ENCODE measurements at regions not wholly inside any gene's neighbourhood (a gene's known extent, or its start where the extent isn't known, plus 50 kb on each side); places are given as distances from the start of the nearest gene placed in this dataset.

- Mint-ChIP-seq H3K4me1 (peaks cover 15% of the 10 kb centered on the region), H3K36me3 (no peaks in the 10 kb centered on the region), H3K27ac (no peak overlapping the region), H3K27me3 (ENCODE audit: low read depth) (peaks cover 6% of the 10 kb centered on the region), H3K9me3 (peaks cover 10% of the 10 kb centered on the region), H3K4me3 (no peak overlapping the region)
- ChIA-PET POLR2A (no interaction called here), CTCF (interaction anchor here (0.7 to 1.3 kb wide), 3 partner anchors 29 to 127 kb away, joined by 3 to 5 read pairs (median 3); no protein-coding TSS in a partner anchor)
- DNase-seq (ENCODE audit: low spot score) = no peak
- ATAC-seq = no peak
- TF ChIP-seq SP1 (CRISPR knock-in tag; conservative IDR thresholded peaks at IDR 0.05) (no peak), HMGXB4 (CRISPR knock-in tag; IDR thresholded peaks at IDR 0.05) (no peak), FOXJ3 (CRISPR knock-in tag; IDR thresholded peaks at IDR 0.05; ENCODE audit: borderline replicate concordance) (no peak), E2F4 (CRISPR knock-in tag; IDR thresholded peaks at IDR 0.05; ENCODE audit: borderline replicate concordance, low read depth) (no peak), ZNF281 (CRISPR knock-in tag; IDR thresholded peaks at IDR 0.05) (no peak), RELA (CRISPR knock-in tag; IDR thresholded peaks at IDR 0.05; ENCODE audit: borderline replicate concordance) (no peak), IRF2 (CRISPR knock-in tag; IDR thresholded peaks at IDR 0.05; ENCODE audit: borderline replicate concordance, low read depth) (no peak), SMAD3 (CRISPR knock-in tag; IDR thresholded peaks at IDR 0.05; ENCODE audit: borderline replicate concordance) (no peak), ZNF425 (CRISPR knock-in tag; conservative IDR thresholded peaks at IDR 0.05) (no peak), STAT6 (CRISPR knock-in tag; conservative IDR thresholded peaks at IDR 0.05; ENCODE audit: low read depth) (no peak), RORB (CRISPR knock-in tag; IDR thresholded peaks at IDR 0.05) (no peak), ZNF416 (CRISPR knock-in tag; IDR thresholded peaks at IDR 0.05) (no peak), PRRX2 (CRISPR knock-in tag; IDR thresholded peaks at IDR 0.05) (no peak), NFATC4 (CRISPR knock-in tag; IDR thresholded peaks at IDR 0.05) (no peak), ZBTB21 (CRISPR knock-in tag; IDR thresholded peaks at IDR 0.05; ENCODE audit: borderline replicate concordance) (no peak), CTCF (IDR thresholded peaks at IDR 0.05) (no peak), ZNF423 (CRISPR knock-in tag; IDR thresholded peaks at IDR 0.05) (no peak), NFE2L1 (CRISPR knock-in tag; IDR thresholded peaks at IDR 0.05) (no peak)
These were observed 143.1 kb downstream of the C16orf95 start for GRCh38 chr16:87174061-87174460.
